Right lobe of liver (tissue), 6 donors: ENCODE measurements at regions not wholly inside any gene's neighbourhood (a gene's known extent, or its start where the extent isn't known, plus 50 kb on each side); places are given as distances from the start of the nearest gene placed in this dataset.

Experiments used
- ATAC-seq, 4 donors: fragments of 200-7000 bp; cut with Tn5 transposase; one replicate each; pipeline ENCODE4 v1.9.1; 2020; ENCODE audit warnings: mild to moderate bottlenecking in 4 of 4, moderate library complexity in 4 of 4
- DNase-seq, 3 donors: peaks; one replicate each; pipeline ENCODE4 v3.0.0-alpha.2; 2020
- H3K27ac ChIP-seq, 3 donors: fragments of 200-600 bp; one replicate each; pipeline ENCODE4 v1.8.0; 2022
- H3K27me3 ChIP-seq, 2 donors: fragments of 200-600 bp; one replicate each; pipeline ENCODE4 v1.8.0; 2022
- H3K36me3 ChIP-seq, 4 donors: fragments of 200-600 bp; sonication (generic) in 1 of 4; one replicate each; pipeline versions ENCODE4 v1.5.1 to v1.8.0; 2017 to 2022; ENCODE audit warnings: control low read depth in 1 of 4
- H3K4me1 ChIP-seq, 4 donors: fragments of 200-600 bp; sonication (generic) in 1 of 4; one replicate each; pipeline versions ENCODE4 v1.5.1 to v1.8.0; 2017 to 2022; ENCODE audit warnings: control low read depth in 1 of 4
- H3K4me3 ChIP-seq, 3 donors: fragments of 200-600 bp; one replicate each; pipeline ENCODE4 v1.8.0; 2022
- H3K9me3 ChIP-seq, 4 donors: fragments of 200-600 bp; sonication (generic) in 1 of 4; one replicate each; pipeline versions ENCODE4 v1.5.1 to v1.8.0; 2017 to 2022; ENCODE audit warnings: control low read depth in 1 of 4
- POLR2A ChIP-seq: fragments of 450-650 bp; IDR thresholded peaks from one replicate; pipeline ENCODE4 v1.6.1; 2017; ENCODE audit warnings: antibody characterized with exemption, mild to moderate bottlenecking
- WGBS: methylation state at CpG from one replicate; pipeline ENCODE4 v1.1.6; 2018; ENCODE audit warnings: low coverage, low lambda C conversion rate; ENCODE audit not compliant: insufficient coverage; ENCODE audit errors: missing lambda C conversion rate; 5-methylcytosine and 5-hydroxymethylcytosine counted together
- intact Hi-C, 2 donors: fragments of 100-400 bp; cut with DNase I; formaldehyde crosslinking; loops; one replicate each; pipeline versions ENCODE4 v1.11.2 to v1.14.1; 2022
- TF ChIP-seq, protein P1 (sequence below), 4 donors: fragments of 200-600 bp in 3 of 4; fragments of 450-650 bp in 1 of 4; IDR thresholded peaks; one replicate each; pipeline versions ENCODE4 v1.5.1 to v1.8.0; 2016 to 2022; ENCODE audit warnings: antibody characterized with exemption in 4 of 4, mild to moderate bottlenecking in 2 of 4
- donor health status: DM: no; HTN: yes; CAD: no.
- donor health status: DM: no; HTN: no; CAD: no.
- donor health status: DM: no; HTN: no; CAD: no.
- donor health status: DM: no; HTN: yes; CAD: no.
- donor health status: DM: no; HTN: yes; CAD: no.

DNA sequence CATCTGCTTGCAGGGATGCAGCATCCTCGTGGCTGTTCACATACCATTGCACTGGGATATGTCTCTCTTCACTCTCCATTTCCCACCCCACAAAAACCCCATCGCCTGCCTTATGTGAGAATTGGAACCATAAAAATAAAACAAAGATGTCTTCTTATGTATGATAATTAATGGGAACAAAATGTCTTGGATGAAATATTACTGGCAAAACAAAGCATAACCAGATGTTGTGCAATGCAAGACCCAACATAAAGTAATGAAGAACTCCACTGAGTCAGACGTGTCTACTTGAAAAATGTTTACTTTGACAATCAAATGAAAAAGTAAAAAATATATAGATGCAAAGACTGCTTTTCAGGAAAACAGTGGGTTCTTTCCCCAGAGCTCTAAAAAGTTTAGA is 611.3 kb upstream of the SYT4 start:
- H3K4me1 ChIP-seq, result no peaks in the 10 kb centered on the region
- no peaks in the 10 kb centered on the region for H3K9me3 ChIP-seq
- H3K27ac ChIP-seq, result no peak overlapping the region
- H3K36me3 ChIP-seq, result no peaks in the 10 kb centered on the region
- 37% methylated on average over 3 of the region's 3 CpGs for WGBS
- intact Hi-C loops, result no loop called here
- H3K27me3 ChIP-seq, result no peaks in the 10 kb centered on the region
- H3K4me3 ChIP-seq, result no peak overlapping the region
- ATAC-seq, result no peak
- TF ChIP-seq POLR2A, result no peak
- TF ChIP-seq, protein P1, sequence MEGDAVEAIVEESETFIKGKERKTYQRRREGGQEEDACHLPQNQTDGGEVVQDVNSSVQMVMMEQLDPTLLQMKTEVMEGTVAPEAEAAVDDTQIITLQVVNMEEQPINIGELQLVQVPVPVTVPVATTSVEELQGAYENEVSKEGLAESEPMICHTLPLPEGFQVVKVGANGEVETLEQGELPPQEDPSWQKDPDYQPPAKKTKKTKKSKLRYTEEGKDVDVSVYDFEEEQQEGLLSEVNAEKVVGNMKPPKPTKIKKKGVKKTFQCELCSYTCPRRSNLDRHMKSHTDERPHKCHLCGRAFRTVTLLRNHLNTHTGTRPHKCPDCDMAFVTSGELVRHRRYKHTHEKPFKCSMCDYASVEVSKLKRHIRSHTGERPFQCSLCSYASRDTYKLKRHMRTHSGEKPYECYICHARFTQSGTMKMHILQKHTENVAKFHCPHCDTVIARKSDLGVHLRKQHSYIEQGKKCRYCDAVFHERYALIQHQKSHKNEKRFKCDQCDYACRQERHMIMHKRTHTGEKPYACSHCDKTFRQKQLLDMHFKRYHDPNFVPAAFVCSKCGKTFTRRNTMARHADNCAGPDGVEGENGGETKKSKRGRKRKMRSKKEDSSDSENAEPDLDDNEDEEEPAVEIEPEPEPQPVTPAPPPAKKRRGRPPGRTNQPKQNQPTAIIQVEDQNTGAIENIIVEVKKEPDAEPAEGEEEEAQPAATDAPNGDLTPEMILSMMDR (IDR thresholded peaks at IDR 0.05), result no peak
- DNase-seq, result no peak

DNA sequence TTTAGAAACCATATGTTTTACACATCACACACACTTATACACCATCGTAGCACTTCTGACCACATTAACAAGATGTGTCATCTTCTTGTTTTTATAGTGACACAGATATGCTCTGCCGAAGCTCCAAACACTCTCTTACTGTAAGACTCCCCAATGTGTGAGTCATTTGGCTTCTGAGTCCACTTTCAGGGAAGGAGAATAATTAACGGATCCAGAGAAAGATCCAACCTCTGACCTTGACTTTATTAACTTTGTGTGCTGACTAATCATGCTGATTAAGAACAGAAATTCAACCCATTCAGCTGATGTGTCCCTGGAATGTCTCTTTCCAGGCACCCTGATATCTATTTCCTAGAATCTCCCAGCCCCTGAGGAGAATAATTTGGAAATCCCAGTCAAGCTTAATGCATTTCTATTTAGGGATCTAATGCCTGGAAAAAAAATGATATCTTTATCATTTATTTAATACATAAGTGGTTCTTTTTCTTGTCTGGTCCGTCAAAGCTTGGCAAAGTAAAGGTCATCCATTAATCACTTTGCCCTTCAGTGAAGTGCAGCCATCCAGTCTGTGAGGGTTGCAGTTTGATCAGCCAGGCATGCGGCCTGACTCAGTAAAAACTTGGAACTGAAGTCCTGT is 615.8 kb upstream of the SYT4 start:
- H3K27me3 ChIP-seq, result no peaks in the 10 kb centered on the region
- intact Hi-C loops, result no loop called here
- no peaks in the 10 kb centered on the region for H3K9me3 ChIP-seq
- WGBS, result 29% methylated on average over 5 of the region's 5 CpGs
- H3K4me3 ChIP-seq, result no peak overlapping the region
- no peaks in the 10 kb centered on the region for H3K4me1 ChIP-seq
- no peak for TF ChIP-seq POLR2A
- TF ChIP-seq, protein P1 (IDR thresholded peaks at IDR 0.05), result no peak
- no peak overlapping the region for H3K27ac ChIP-seq
- peak in 2 of 4 donors; percentile 20 to 58 for ATAC-seq
- no peaks in the 10 kb centered on the region for H3K36me3 ChIP-seq
- DNase-seq, result no peak

DNA sequence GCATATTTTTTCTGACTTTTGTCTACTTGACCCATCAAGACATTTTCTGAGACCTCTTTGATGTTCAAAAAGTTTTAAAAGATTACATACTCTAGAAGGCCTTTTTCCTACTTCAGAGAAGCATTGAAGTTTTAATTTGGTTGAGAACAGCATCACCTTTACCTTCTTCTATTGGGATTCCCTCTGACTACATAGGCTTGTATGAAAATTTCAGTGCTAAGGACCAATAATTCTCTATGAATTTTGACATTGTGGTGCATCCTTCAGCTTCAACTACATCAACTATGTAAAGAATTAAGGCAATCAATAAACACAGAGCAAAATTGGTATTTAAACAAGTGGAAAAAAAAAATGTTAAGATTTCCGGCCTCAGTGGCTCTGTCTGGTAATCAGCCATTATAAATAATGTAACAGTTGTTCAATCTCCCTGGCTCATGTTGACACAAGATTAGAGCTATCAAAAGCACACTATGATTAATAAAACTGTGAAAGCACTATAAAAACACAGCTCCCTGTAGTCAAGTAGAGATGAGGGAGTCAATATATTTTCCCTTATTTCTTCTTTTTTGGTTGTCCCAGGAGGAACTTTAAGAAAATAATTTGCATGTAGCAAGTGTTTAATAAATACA is 627.0 kb upstream of the SYT4 start:
- Histone ChIP-seq H3K27me3 (no peaks in the 10 kb centered on the region), H3K4me1 (no peaks in the 10 kb centered on the region), H3K27ac (no peak overlapping the region), H3K9me3 (no peaks in the 10 kb centered on the region), H3K36me3 (no peaks in the 10 kb centered on the region), H3K4me3 (no peak overlapping the region)
- TF ChIP-seq, protein P1 (IDR thresholded peaks at IDR 0.05), result no peak
- TF ChIP-seq POLR2A, result no peak
- 24% methylated on average over 1 of the region's 1 CpG for WGBS
- DNase-seq, result no peak
- ATAC-seq, result no peak
- intact Hi-C loops, result no loop called here

DNA sequence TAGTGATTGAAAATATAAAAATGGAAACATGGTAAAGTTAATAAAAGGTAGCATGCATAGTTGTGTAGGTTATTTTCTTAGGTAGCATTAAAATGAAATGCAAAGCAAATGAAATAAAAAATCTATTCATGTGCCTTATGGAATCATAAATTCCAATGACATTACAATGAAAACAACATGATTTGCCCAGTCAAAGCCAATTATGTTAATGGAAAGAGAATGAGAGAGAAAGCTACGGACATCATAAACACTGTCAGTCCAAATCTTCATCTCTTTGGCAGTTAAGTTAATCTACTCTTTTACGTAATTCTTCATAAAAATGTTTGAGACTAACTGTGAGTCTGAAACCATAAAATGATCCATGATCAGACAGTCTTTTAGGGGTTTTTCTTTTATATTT is 636.7 kb upstream of the SYT4 start:
- intact Hi-C loops, result no loop called here
- H3K4me3 ChIP-seq, result no peak overlapping the region
- no peak for ATAC-seq
- TF ChIP-seq POLR2A, result no peak
- TF ChIP-seq, protein P1 (IDR thresholded peaks at IDR 0.05), result no peak
- no peak for DNase-seq
- H3K4me1 ChIP-seq, result no peaks in the 10 kb centered on the region
- WGBS, result 63% methylated on average over 2 of the region's 2 CpGs
- no peaks in the 10 kb centered on the region for H3K9me3 ChIP-seq
- H3K27ac ChIP-seq, result no peak overlapping the region
- H3K27me3 ChIP-seq, result no peaks in the 10 kb centered on the region
- H3K36me3 ChIP-seq, result no peaks in the 10 kb centered on the region
